GM10266 (cell line): ENCODE measurements at regions not wholly inside any gene's neighbourhood (a gene's known extent, or its start where the extent isn't known, plus 50 kb on each side); places are given as distances from the start of the nearest gene placed in this dataset.

Experiments used
- DNase-seq: peaks from one replicate; pipeline ENCODE4 v3.0.0; 2012; ENCODE audit errors: extremely low spot score
- TF ChIP-seq, protein P1 (sequence below): IDR thresholded peaks from 2 replicates; pipeline ENCODE4 v1.5.1; 2012; ENCODE audit warnings: mild to moderate bottlenecking, low read depth; ENCODE audit not compliant: control insufficient read depth, insufficient read depth; ENCODE audit errors: missing control alignments

DNA sequence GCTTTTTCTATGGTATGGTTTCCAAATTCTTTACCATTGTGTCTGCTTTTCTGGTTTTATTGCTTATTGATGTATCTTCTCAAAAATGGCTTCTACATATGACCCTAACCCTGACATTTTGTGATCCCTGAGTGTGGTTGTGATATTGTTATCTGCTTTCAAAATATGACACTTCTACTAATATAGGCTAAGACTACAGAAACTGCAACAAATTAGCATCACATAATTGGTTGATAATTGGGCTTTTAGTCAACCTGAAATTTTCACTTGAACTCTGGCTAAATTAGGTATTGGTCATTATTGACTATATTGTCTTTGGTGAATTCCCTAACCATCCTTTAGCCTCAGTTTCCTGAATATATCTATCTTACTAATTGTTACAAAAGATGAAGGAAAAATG, 246.1 kb downstream of the PIK3C3 start:
- DNase-seq = no peak
- TF ChIP-seq, protein P1, sequence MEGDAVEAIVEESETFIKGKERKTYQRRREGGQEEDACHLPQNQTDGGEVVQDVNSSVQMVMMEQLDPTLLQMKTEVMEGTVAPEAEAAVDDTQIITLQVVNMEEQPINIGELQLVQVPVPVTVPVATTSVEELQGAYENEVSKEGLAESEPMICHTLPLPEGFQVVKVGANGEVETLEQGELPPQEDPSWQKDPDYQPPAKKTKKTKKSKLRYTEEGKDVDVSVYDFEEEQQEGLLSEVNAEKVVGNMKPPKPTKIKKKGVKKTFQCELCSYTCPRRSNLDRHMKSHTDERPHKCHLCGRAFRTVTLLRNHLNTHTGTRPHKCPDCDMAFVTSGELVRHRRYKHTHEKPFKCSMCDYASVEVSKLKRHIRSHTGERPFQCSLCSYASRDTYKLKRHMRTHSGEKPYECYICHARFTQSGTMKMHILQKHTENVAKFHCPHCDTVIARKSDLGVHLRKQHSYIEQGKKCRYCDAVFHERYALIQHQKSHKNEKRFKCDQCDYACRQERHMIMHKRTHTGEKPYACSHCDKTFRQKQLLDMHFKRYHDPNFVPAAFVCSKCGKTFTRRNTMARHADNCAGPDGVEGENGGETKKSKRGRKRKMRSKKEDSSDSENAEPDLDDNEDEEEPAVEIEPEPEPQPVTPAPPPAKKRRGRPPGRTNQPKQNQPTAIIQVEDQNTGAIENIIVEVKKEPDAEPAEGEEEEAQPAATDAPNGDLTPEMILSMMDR = no peak

DNA sequence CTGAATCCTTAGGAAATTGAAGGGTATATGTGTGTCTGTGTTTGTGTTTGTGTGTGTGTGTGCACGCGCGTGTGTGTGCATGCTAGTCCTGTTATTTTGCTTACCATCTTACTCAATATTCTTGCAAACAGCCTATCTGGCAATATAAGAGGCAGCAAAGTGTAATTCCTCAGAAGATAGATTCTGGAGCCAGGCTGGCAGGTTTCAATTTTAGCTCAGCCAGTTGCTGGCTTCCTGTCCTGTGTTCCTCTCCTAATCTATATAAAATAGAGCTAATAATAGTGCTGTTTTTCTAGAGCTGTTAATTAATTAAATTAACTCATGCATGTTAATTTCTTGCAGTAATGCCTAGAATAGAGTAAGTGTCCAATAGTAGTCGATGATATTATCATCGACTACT, 256.2 kb downstream of the PIK3C3 start:
- DNase-seq = no peak
- TF ChIP-seq, protein P1 = no peak

- DNase-seq = no peak
- TF ChIP-seq, protein P1 = no peak
Observed at GRCh38 chr18:42222557-42222956, 267.5 kb downstream of the PIK3C3 start.

DNA sequence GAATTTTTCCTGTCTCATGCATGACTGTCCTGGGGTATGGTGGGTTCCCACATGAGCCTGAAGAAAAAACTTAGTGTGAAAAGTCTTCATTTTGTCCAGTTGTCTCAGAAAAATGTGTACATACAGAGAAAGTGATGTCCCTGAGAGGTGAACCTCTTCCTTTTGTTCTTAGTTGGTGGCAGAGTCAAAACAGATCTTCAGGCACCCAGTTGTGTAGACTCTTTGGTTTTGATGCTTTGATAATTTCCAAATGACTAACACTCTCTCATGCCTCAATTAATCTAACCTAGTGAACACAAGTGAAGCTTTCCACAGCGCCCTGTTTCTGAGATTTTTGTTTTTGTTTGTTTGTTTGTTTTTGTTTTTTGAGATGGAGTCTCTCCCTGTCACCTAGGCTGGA, 273.5 kb downstream of the PIK3C3 start:
- DNase-seq = no peak

DNA sequence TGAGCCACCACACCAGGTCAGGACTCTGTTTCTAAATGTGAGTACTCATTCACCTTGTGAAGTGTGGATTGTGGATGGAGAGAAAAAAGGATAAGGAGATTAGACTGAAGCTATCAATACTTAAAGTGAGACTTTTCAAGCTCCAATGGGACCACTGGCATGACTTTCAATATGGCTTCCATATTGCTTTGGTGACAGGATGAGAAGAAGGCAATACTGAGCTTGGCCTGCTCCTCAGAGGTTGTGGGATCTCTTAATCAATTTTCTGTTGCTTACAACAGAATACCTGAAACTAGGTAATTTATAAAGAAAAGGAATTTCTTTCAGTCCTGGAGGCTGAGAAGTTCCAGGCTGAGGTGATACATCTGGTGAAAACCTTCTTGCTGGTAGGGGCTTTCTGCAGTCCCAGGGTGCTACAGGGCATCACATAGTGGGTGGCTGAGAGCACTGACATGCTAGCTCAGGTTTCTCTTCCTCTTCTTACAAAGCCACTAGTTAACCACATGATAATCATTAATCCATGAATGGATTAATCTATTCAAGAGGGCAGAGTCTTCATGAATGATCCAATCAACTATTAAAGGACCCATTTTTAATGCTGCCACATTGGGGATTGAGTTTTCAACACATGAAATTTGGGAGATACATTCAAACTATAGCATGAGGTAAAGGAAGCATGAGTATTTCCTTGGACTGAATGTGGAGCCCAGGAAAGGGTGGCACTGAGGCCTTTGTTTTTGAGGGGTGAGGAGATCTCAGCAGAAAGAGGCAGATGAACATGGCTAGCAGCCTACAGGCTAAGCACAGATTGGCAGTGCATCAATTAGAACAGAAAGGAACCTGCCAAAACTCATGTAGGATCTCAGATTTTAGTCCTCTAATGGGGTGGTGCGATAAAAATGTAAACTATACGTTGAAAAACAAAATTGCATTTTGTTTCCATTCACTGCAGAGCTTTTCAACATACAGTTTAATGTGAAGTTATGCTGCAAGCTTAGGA, 274.5 kb downstream of the PIK3C3 start:
- TF ChIP-seq, protein P1 = no peak
- no peak for DNase-seq

More for the DNA sequence above, 273.5 kb downstream of the PIK3C3 start:
- TF ChIP-seq, protein P1 = no peak

GRCh38 chr18:42230636-42231035, 275.6 kb downstream of the PIK3C3 start:
- TF ChIP-seq, protein P1 = no peak
- DNase-seq = no peak

GRCh38 chr18:42231284-42231683, 276.2 kb downstream of the PIK3C3 start:
- no peak for DNase-seq
- TF ChIP-seq, protein P1 = no peak
